CD8-positive, alpha-beta memory T cell (primary cell): ENCODE measurements at regions not wholly inside any gene's neighbourhood (a gene's known extent, or its start where the extent isn't known, plus 50 kb on each side); places are given as distances from the start of the nearest gene placed in this dataset.

Source experiments
- CTCF ChIA-PET: fragments of 350-600 bp; sonication (Branson Sonifier 250); formaldehyde crosslinking; loops from one replicate; lab custom pipeline; 2021; ENCODE audit warnings: antibody characterized with exemption; lab: Charles Lee
- POLR2A ChIA-PET: fragments of 350-600 bp; sonication (Branson Sonifier 250); formaldehyde crosslinking; loops from one replicate; lab custom pipeline; 2021; ENCODE audit warnings: antibody characterized with exemption; lab: Charles Lee
- DNase-seq, 5 donors: peaks; one replicate each; pipeline versions ENCODE4 v3.0.0 to v3.0.0-alpha.2; 2020 to 2022; ENCODE audit warnings: mixed read lengths in 1 of 5
- H3K27ac ChIP-seq: one replicate; pipeline ENCODE4 v1.7.0; 2013; ENCODE audit warnings: low read depth, mild to moderate bottlenecking, low read length, moderate library complexity
- H3K27me3 ChIP-seq: 2 replicates; pipeline ENCODE4 v1.7.0; 2013; ENCODE audit warnings: low read length, mild to moderate bottlenecking; ENCODE audit not compliant: insufficient read depth, poor library complexity, severe bottlenecking
- H3K36me3 ChIP-seq: 2 replicates; pipeline ENCODE4 v1.7.0; 2013; ENCODE audit warnings: mild to moderate bottlenecking, low read length, moderate library complexity; ENCODE audit not compliant: insufficient read depth
- H3K4me1 ChIP-seq: 2 replicates; pipeline ENCODE4 v1.7.0; 2013; ENCODE audit warnings: mild to moderate bottlenecking, low read length, moderate library complexity; ENCODE audit not compliant: insufficient read depth
- H3K4me3 ChIP-seq: 2 replicates; pipeline ENCODE4 v1.7.0; 2013; ENCODE audit warnings: mild to moderate bottlenecking, low read length
- H3K9me3 ChIP-seq: 2 replicates; pipeline ENCODE4 v1.7.0; 2013; ENCODE audit warnings: mild to moderate bottlenecking, low read length
- H3K27ac Mint-ChIP-seq, 8 donors: one replicate each; pipeline ENCODE4 v1.8.0; 2020 to 2021; ENCODE audit warnings: mixed read lengths in 8 of 8, mild to moderate bottlenecking in 6 of 8, inconsistent platforms in 3 of 8, moderate library complexity in 3 of 8
- H3K27me3 Mint-ChIP-seq, 2 donors: one replicate each; pipeline ENCODE4 v1.8.0; 2020 to 2021; ENCODE audit warnings: mixed read lengths in 2 of 2, mild to moderate bottlenecking in 1 of 2, moderate library complexity in 1 of 2
- H3K36me3 Mint-ChIP-seq, 3 donors: one replicate each; pipeline ENCODE4 v1.8.0; 2020 to 2021; ENCODE audit warnings: mixed read lengths in 3 of 3, inconsistent platforms in 1 of 3, mild to moderate bottlenecking in 1 of 3
- H3K4me1 Mint-ChIP-seq, 3 donors: one replicate each; pipeline ENCODE4 v1.8.0; 2020 to 2021; ENCODE audit warnings: mixed read lengths in 3 of 3, inconsistent platforms in 1 of 3, mild to moderate bottlenecking in 1 of 3
- H3K4me3 Mint-ChIP-seq, 7 donors: one replicate each; pipeline ENCODE4 v1.8.0; 2020 to 2021; ENCODE audit warnings: mixed read lengths in 7 of 7, mild to moderate bottlenecking in 6 of 7, moderate library complexity in 4 of 7, inconsistent platforms in 2 of 7
- H3K9me3 Mint-ChIP-seq, 5 donors: one replicate each; pipeline ENCODE4 v1.8.0; 2020 to 2022; ENCODE audit warnings: mixed read lengths in 5 of 5, mild to moderate bottlenecking in 3 of 5, moderate library complexity in 2 of 5, inconsistent platforms in 1 of 5

DNA sequence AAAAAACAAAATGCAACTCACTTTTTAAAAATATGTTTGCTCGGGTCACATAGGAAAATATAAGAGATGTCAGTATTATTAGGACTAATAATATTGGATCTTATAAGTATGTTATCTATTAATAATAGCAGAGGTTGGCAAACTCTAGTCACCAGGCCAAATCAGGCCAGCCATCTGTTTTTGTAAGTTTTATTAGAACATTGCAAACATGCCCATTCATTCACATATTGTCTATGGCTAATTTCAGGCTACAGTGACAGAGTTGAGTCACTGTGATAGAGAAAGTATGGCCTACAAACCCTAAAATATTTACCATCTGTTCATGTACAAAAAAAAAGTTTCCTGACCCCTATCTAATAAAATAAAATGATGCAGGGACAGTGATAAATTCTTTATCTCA lies 97.7 kb upstream of the CDH6 start:
- H3K27ac Mint-ChIP-seq = no peak overlapping the region
- no peaks in the 10 kb centered on the region for H3K36me3 Mint-ChIP-seq
- ChIA-PET POLR2A (no interaction called here), CTCF (no interaction called here)
- H3K4me1 Mint-ChIP-seq = no peaks in the 10 kb centered on the region
- no peak overlapping the region for H3K4me3 Mint-ChIP-seq
- no peaks in the 10 kb centered on the region for H3K27me3 Mint-ChIP-seq
- DNase-seq = no peak
- no peaks in the 10 kb centered on the region for H3K4me1 ChIP-seq
- no peak overlapping the region for H3K4me3 ChIP-seq
- H3K27me3 ChIP-seq = no peaks in the 10 kb centered on the region
- no peak overlapping the region for H3K27ac ChIP-seq
- H3K9me3 ChIP-seq = no peaks in the 10 kb centered on the region
- no peaks in the 10 kb centered on the region for H3K36me3 ChIP-seq
- H3K9me3 Mint-ChIP-seq = peaks cover 0 to 11% (median 2%) of the 10 kb centered on the region in 5 donors

DNA sequence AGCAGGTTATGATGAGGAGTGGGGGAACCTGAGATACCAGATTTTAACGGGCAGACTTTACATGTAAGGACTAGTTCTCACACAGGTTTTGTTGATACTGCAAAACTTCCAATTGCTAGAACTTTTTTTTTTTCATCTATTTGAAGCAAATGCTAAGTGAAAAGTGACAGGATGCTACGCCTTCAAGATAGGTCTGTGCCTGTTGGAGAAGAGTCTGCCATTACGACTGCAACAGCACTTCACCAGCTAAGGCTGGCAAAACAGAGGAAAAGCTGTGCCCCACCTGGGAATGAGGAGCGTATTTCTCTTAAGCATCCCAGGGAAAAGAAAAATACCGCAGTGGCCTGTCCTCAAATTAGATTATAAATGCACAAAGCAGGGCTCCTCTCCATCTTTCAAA lies 102.0 kb upstream of the CDH6 start:
- ChIA-PET POLR2A (no interaction called here), CTCF (no interaction called here)
- no peaks in the 10 kb centered on the region for H3K4me1 Mint-ChIP-seq

DNA sequence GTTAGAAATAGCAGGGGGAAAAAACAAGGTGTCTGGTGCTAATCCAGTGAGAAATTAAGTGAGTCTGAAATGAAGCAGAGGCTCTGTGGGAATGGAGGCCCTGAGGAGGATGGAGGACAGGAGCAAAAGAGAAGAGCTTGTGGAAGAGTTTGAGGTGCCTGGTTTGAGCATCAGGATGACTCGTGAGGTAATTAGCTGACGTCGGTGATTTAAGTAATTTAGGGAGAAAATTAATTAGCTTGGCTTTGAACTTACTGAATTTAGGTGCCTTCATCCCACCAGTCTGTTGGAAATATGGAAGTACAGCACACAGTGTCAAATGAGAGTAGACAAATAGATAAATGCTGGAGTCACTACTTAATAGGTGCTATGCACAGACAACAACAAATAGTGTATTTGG lies 103.0 kb upstream of the CDH6 start:
- Mint-ChIP-seq H3K27me3 (no peaks in the 10 kb centered on the region), H3K27ac (no peak overlapping the region), H3K9me3 (peaks cover 4 to 15% (median 6%) of the 10 kb centered on the region in 5 donors), H3K36me3 (no peaks in the 10 kb centered on the region), H3K4me1 (no peaks in the 10 kb centered on the region), H3K4me3 (no peak overlapping the region)
- Histone ChIP-seq H3K27ac (no peak overlapping the region), H3K4me1 (no peaks in the 10 kb centered on the region), H3K4me3 (no peak overlapping the region), H3K27me3 (no peaks in the 10 kb centered on the region), H3K36me3 (no peaks in the 10 kb centered on the region), H3K9me3 (no peaks in the 10 kb centered on the region)
- ChIA-PET CTCF (no interaction called here), POLR2A (no interaction called here)
- no peak for DNase-seq

More for the DNA sequence above, 102.0 kb upstream of the CDH6 start:
- Histone ChIP-seq H3K4me3 (no peak overlapping the region), H3K36me3 (no peaks in the 10 kb centered on the region), H3K27me3 (no peaks in the 10 kb centered on the region), H3K4me1 (no peaks in the 10 kb centered on the region), H3K27ac (no peak overlapping the region), H3K9me3 (no peaks in the 10 kb centered on the region)
- Mint-ChIP-seq H3K27ac (no peak overlapping the region), H3K27me3 (no peaks in the 10 kb centered on the region), H3K4me3 (no peak overlapping the region), H3K9me3 (peaks cover 4 to 15% (median 5%) of the 10 kb centered on the region in 5 donors), H3K36me3 (no peaks in the 10 kb centered on the region)
- no peak for DNase-seq

DNA sequence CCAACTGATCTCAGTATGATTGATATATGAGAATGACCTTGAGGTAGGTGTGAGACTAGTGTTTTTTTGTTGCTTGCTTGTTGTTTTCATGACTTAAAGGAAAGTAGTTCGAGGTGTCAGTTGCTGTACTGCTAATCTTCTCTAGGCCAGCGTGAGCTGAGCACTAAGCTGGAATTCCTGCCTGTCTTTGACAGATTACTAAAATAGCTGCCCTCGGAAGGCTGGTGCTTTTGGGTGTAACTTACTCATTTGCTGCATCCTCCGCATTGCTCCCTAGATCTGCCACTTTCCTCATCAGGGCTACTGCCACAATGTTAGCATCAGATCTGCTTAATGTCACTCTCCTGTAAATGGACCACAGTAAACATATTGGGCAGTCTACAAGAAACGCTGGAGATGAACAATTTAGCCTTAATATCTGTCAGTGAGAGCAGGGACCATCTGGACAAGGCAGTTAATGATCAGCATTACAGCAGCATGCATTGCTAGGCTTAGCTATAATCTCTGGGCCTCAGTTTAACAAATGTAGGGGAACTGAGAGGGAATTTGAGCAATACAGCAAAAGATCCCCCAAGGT lies 106.6 kb upstream of the CDH6 start:
- H3K27ac Mint-ChIP-seq = no peak overlapping the region
- H3K36me3 Mint-ChIP-seq = no peaks in the 10 kb centered on the region
- Histone ChIP-seq H3K4me1 (no peaks in the 10 kb centered on the region), H3K27me3 (no peaks in the 10 kb centered on the region), H3K36me3 (no peaks in the 10 kb centered on the region), H3K9me3 (no peaks in the 10 kb centered on the region), H3K4me3 (no peak overlapping the region), H3K27ac (no peak overlapping the region)
- no peaks in the 10 kb centered on the region for H3K4me1 Mint-ChIP-seq
- ChIA-PET CTCF (no interaction called here), POLR2A (no interaction called here)
- H3K4me3 Mint-ChIP-seq = no peak overlapping the region
- no peaks in the 10 kb centered on the region for H3K27me3 Mint-ChIP-seq
- H3K9me3 Mint-ChIP-seq = peaks cover 2 to 15% (median 12%) of the 10 kb centered on the region in 5 donors
- DNase-seq = no peak

DNA sequence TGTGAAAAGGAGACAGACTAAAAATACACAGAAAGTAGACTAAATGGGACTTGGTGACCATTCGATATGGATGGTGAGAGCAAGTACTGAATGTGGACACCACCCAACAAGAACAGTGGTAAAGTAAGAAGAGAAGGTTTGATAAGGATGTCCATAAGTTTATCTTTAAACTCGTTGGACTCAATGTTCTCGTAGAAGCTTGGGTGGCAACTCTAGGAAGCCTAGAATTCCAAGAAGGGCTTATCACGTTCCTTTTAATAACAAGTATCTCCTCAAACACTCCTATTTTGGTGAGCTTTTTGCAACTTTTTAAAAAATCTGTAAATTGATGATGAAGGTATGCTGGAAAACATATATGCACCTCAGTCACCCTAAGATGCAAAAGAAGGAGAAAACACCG lies 108.6 kb upstream of the CDH6 start:
- POLR2A ChIA-PET = no interaction called here
- H3K4me1 Mint-ChIP-seq = no peaks in the 10 kb centered on the region
- DNase-seq = no peak

DNA sequence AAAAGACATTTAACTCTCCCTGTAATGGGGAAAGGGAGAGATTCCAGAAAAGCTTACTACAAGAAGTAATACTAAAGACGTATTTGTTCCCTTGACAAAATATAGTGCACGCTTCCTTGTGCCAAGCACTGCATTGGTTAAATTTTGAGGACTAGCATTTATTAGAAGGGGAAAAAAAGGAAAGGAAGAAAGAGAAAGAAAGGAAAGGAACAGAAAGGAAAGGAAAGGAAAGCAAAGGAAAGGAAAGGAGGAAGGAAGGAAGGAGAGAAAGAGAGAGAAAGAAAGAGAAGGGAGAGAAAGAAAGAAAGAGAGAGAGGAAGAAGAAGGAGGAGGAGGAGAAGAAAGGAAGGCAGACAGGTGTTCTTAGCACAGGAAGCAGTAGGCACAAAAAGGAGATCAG lies 110.1 kb upstream of the CDH6 start:
- Mint-ChIP-seq H3K36me3 (no peaks in the 10 kb centered on the region), H3K4me1 (no peaks in the 10 kb centered on the region), H3K9me3 (peaks cover 0 to 15% (median 8%) of the 10 kb centered on the region in 5 donors), H3K27ac (no peak overlapping the region), H3K4me3 (no peak overlapping the region), H3K27me3 (no peaks in the 10 kb centered on the region)
- ChIA-PET CTCF (no interaction called here), POLR2A (no interaction called here)
- no peaks in the 10 kb centered on the region for H3K36me3 ChIP-seq
- H3K4me1 ChIP-seq = no peaks in the 10 kb centered on the region
- no peaks in the 10 kb centered on the region for H3K27me3 ChIP-seq
- DNase-seq = no peak
- no peak overlapping the region for H3K27ac ChIP-seq
- H3K4me3 ChIP-seq = no peak overlapping the region
- H3K9me3 ChIP-seq = no peaks in the 10 kb centered on the region

More for the DNA sequence above, 108.6 kb upstream of the CDH6 start:
- H3K9me3 Mint-ChIP-seq = peaks cover 0 to 15% (median 4%) of the 10 kb centered on the region in 5 donors
- no peak overlapping the region for H3K27ac Mint-ChIP-seq
- Histone ChIP-seq H3K27ac (no peak overlapping the region), H3K9me3 (no peaks in the 10 kb centered on the region), H3K4me1 (no peaks in the 10 kb centered on the region), H3K27me3 (no peaks in the 10 kb centered on the region), H3K4me3 (no peak overlapping the region), H3K36me3 (no peaks in the 10 kb centered on the region)
- no peaks in the 10 kb centered on the region for H3K36me3 Mint-ChIP-seq
- H3K4me3 Mint-ChIP-seq = no peak overlapping the region
- CTCF ChIA-PET = no interaction called here
- no peaks in the 10 kb centered on the region for H3K27me3 Mint-ChIP-seq

DNA sequence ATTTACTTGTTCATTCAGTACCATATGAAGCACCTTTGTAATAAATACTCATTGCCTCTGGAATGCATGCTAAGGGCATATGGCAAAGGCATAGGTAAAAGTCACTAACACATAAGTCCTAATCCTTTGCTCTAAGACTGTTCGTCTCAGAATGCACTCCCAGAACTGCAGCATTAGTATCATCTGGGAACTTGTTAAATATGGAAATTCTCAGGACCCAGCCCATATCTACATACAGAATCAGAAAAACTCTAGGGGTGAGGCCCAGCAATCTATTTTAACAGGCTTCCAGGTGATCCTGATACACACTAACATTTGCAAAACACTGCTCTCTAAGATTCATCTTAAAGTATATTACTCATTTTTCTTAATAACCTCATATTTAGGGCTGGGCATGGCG lies 113.8 kb upstream of the CDH6 start:
- Mint-ChIP-seq H3K9me3 (peaks cover 0 to 13% (median 8%) of the 10 kb centered on the region in 5 donors), H3K36me3 (no peaks in the 10 kb centered on the region), H3K27me3 (no peaks in the 10 kb centered on the region), H3K27ac (no peak overlapping the region), H3K4me1 (no peaks in the 10 kb centered on the region), H3K4me3 (no peak overlapping the region)
- POLR2A ChIA-PET = no interaction called here
- Histone ChIP-seq H3K4me3 (no peak overlapping the region), H3K4me1 (no peaks in the 10 kb centered on the region), H3K27ac (no peak overlapping the region), H3K9me3 (no peaks in the 10 kb centered on the region), H3K27me3 (no peaks in the 10 kb centered on the region), H3K36me3 (no peaks in the 10 kb centered on the region)
- no peak for DNase-seq
- CTCF ChIA-PET = no interaction called here

DNA sequence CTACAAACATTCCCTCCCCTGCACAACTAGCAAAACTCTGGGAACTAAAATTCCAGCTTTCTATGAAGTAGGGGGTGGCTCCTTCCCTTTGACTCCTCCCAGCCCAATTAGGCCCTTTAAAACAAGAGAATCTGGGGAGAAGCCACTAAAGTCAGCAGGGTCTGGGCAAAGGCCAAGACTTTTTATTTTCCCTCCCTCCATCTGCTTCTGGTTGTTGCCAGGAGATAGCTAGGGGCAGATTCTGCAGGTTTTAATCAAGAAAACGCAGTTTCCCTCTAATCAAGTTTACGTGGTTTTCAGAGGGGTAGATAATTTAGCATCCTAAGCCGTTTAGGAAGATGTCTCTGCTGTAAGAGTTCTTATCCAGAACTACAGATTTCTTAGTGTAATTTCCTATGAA lies 114.5 kb upstream of the CDH6 start:
- no peak overlapping the region for H3K27ac ChIP-seq
- no peaks in the 10 kb centered on the region for H3K36me3 ChIP-seq
- DNase-seq = no peak
- Mint-ChIP-seq H3K9me3 (peaks cover 0 to 12% (median 9%) of the 10 kb centered on the region in 5 donors), H3K27me3 (no peaks in the 10 kb centered on the region), H3K36me3 (no peaks in the 10 kb centered on the region), H3K27ac (no peak overlapping the region), H3K4me1 (no peaks in the 10 kb centered on the region), H3K4me3 (no peak overlapping the region)
- POLR2A ChIA-PET = no interaction called here
- CTCF ChIA-PET = no interaction called here
- no peaks in the 10 kb centered on the region for H3K4me1 ChIP-seq
- H3K4me3 ChIP-seq = no peak overlapping the region
- no peaks in the 10 kb centered on the region for H3K9me3 ChIP-seq
- H3K27me3 ChIP-seq = no peaks in the 10 kb centered on the region

DNA sequence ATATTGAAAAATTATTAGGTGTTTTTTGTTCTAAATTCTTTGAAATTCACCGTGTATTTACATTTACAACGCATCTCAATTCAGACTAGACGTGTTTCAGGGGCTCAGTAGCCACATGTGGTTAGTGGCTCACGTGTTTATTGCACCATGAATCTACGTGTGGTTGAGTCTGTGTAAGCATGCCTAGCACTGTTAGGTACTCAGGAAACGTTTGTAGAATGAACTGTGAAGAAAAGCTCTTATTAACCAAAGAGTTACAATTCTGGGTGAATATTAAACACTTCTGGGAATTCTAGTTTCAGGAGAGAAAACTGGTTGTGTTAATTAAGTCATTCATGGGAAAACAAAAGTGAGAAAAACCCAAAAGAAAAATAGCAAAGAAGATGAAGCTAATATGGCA lies 117.5 kb upstream of the CDH6 start:
- H3K27me3 ChIP-seq = no peaks in the 10 kb centered on the region
- H3K9me3 ChIP-seq = no peaks in the 10 kb centered on the region
- no peak overlapping the region for H3K4me3 ChIP-seq
- Mint-ChIP-seq H3K27ac (no peak overlapping the region), H3K4me3 (no peak overlapping the region), H3K9me3 (peaks cover 0 to 10% (median 9%) of the 10 kb centered on the region in 5 donors), H3K4me1 (no peaks in the 10 kb centered on the region), H3K36me3 (no peaks in the 10 kb centered on the region), H3K27me3 (no peaks in the 10 kb centered on the region)
- no peak for DNase-seq
- POLR2A ChIA-PET = no interaction called here
- H3K36me3 ChIP-seq = no peaks in the 10 kb centered on the region
- CTCF ChIA-PET = no interaction called here
- H3K27ac ChIP-seq = no peak overlapping the region
- H3K4me1 ChIP-seq = no peaks in the 10 kb centered on the region
